Neuronal stem cell (in vitro differentiated cells): ENCODE measurements at regions not wholly inside any gene's neighbourhood (a gene's known extent, or its start where the extent isn't known, plus 50 kb on each side); places are given as distances from the start of the nearest gene placed in this dataset.

Experiments used
- DNase-seq: peaks from one replicate; pipeline ENCODE4 v3.0.0-alpha.2; 2013; ENCODE audit warnings: low spot score
- H2AFZ ChIP-seq: one replicate; pipeline ENCODE4 v1.6.1; 2013; ENCODE audit warnings: mild to moderate bottlenecking, low read length, inconsistent platforms
- H2AK5ac ChIP-seq: 2 replicates; pipeline ENCODE4 v1.6.1; 2013; ENCODE audit warnings: low read depth, mild to moderate bottlenecking, inconsistent platforms, low read length, moderate library complexity, mixed read lengths
- H2BK120ac ChIP-seq: 2 replicates; pipeline ENCODE4 v1.6.1; 2013; ENCODE audit warnings: low read depth, mild to moderate bottlenecking, inconsistent platforms, low read length, moderate library complexity, mixed read lengths
- H2BK12ac ChIP-seq: one replicate; pipeline ENCODE4 v1.6.1; 2013; ENCODE audit warnings: low read length, inconsistent platforms
- H2BK15ac ChIP-seq: 2 replicates; pipeline ENCODE4 v1.6.1; 2013; ENCODE audit warnings: mild to moderate bottlenecking, low read length, inconsistent platforms, mixed read lengths
- H2BK5ac ChIP-seq: one replicate; pipeline ENCODE4 v1.6.1; 2013; ENCODE audit warnings: inconsistent platforms, mild to moderate bottlenecking, low read length, moderate library complexity
- H3K14ac ChIP-seq: one replicate; pipeline ENCODE4 v1.6.1; 2013; ENCODE audit warnings: low read length, inconsistent platforms
- H3K18ac ChIP-seq: 2 replicates; pipeline ENCODE4 v1.6.1; 2013; ENCODE audit warnings: low read length, inconsistent platforms
- H3K23ac ChIP-seq: 2 replicates; pipeline ENCODE4 v1.6.1; 2013; ENCODE audit warnings: low read depth, mild to moderate bottlenecking, mixed read lengths, low read length, inconsistent platforms; ENCODE audit not compliant: poor library complexity
- H3K27ac ChIP-seq: replicated peaks from 3 replicates; pipeline ENCODE4 v1.5.1; 2013; ENCODE audit warnings: low read length, inconsistent platforms
- H3K27me3 ChIP-seq, 3 experiments: 2 replicates each; pipeline ENCODE4 v1.6.1; 2013; ENCODE audit warnings: low read length in 3 of 3, mild to moderate bottlenecking in 2 of 3, inconsistent platforms in 1 of 3, low read depth in 1 of 3, mixed read lengths in 1 of 3, moderate library complexity in 1 of 3; ENCODE audit not compliant: control insufficient read depth in 3 of 3, insufficient read depth in 3 of 3
- H3K36me3 ChIP-seq, 2 donors: replicated peaks in 1 of 2; 2 replicates each; pipeline ENCODE4 v1.6.1; 2013; ENCODE audit warnings: low read length in 2 of 2; ENCODE audit not compliant: control insufficient read depth in 2 of 2, insufficient read depth in 2 of 2
- H3K4ac ChIP-seq: 2 replicates; pipeline ENCODE4 v1.6.1; 2013; ENCODE audit warnings: inconsistent platforms, mild to moderate bottlenecking, low read length, moderate library complexity
- H3K4me1 ChIP-seq, 2 donors: 1 replicate in 1 of 2; 2 replicates in 1 of 2; pipeline ENCODE4 v1.6.1; 2013; ENCODE audit warnings: low read length in 2 of 2, low read depth in 1 of 2; ENCODE audit not compliant: control insufficient read depth in 2 of 2, insufficient read depth in 1 of 2
- H3K4me2 ChIP-seq: one replicate; pipeline ENCODE4 v1.6.1; 2013; ENCODE audit warnings: mild to moderate bottlenecking, low read length, inconsistent platforms; ENCODE audit not compliant: insufficient read depth, poor library complexity, severe bottlenecking
- H3K4me3 ChIP-seq, 2 donors: 2 replicates each; pipeline ENCODE4 v1.5.1; 2013; ENCODE audit warnings: low read length in 2 of 2, mild to moderate bottlenecking in 2 of 2, inconsistent platforms in 1 of 2, moderate library complexity in 1 of 2
- H3K79me1 ChIP-seq: one replicate; pipeline ENCODE4 v1.6.1; 2013; ENCODE audit warnings: low read depth, mild to moderate bottlenecking, inconsistent platforms, low read length, moderate library complexity
- H3K9ac ChIP-seq: one replicate; pipeline ENCODE4 v1.6.1; 2013; ENCODE audit warnings: mild to moderate bottlenecking, low read depth, low read length, inconsistent platforms; ENCODE audit not compliant: poor library complexity
- H3K9me3 ChIP-seq, 2 donors: replicated peaks in 1 of 2; 2 replicates each; pipeline versions ENCODE3 to v1.6.1; 2013; ENCODE audit warnings: low read length in 2 of 2, mild to moderate bottlenecking in 2 of 2, inconsistent platforms in 1 of 2, low read depth in 1 of 2, mixed read lengths in 1 of 2, moderate library complexity in 1 of 2; ENCODE audit not compliant: control insufficient read depth in 2 of 2, insufficient read depth in 1 of 2
- H4K8ac ChIP-seq: one replicate; pipeline ENCODE4 v1.6.1; 2013; ENCODE audit warnings: low read depth, mild to moderate bottlenecking, inconsistent platforms, low read length, moderate library complexity
- H4K91ac ChIP-seq: one replicate; pipeline ENCODE4 v1.6.1; 2013; ENCODE audit warnings: low read length, low read depth, mild to moderate bottlenecking, inconsistent platforms; ENCODE audit not compliant: poor library complexity
- WGBS, 2 donors: extraction: QIAGEN DNeasy Blood & Tissue Kit; methylation state at CpG; one replicate each; pipeline ENCODE4 v1.1.7; 2013; ENCODE audit warnings: missing lambda C conversion rate in 2 of 2, mixed read lengths in 1 of 2; ENCODE audit not compliant: insufficient read length in 2 of 2, insufficient replicate concordance in 1 of 2; ENCODE audit errors: extremely low coverage in 2 of 2; 5-methylcytosine and 5-hydroxymethylcytosine counted together

DNA sequence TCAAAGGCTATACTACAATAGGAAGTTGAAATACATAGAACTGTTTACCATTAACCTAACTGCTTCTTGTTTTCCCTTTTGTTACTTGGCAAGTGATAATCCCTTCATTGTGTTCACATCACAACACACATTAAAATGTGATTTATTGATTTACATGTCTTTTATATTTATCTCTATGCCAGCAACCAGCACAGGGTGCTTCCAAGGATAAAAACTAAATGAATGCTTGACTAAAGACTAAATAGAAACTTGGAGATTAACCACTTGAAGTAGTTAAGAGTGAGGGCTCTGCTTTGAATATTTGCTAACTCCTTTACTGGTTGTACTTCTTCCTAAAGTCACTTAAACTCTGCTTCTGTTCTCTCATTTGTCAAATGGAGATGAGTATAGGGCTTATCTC, 1730.6 kb downstream of the EFNA5 start:
- H4K8ac ChIP-seq: no peak overlapping the region
- no peak overlapping the region for H3K18ac ChIP-seq
- no peak overlapping the region for H2AK5ac ChIP-seq
- DNase-seq: no peak
- no peak overlapping the region for H3K9ac ChIP-seq
- no peak overlapping the region for H3K4me2 ChIP-seq
- H3K36me3 ChIP-seq: no peaks in the 10 kb centered on the region
- no peak overlapping the region for H2AFZ ChIP-seq
- no peak overlapping the region for H2BK15ac ChIP-seq
- H3K27ac ChIP-seq: no peak overlapping the region
- H3K4me3 ChIP-seq: no peak overlapping the region
- H2BK5ac ChIP-seq: no peak overlapping the region
- no peak overlapping the region for H2BK120ac ChIP-seq
- no peak overlapping the region for H3K4ac ChIP-seq
- H3K14ac ChIP-seq: no peak overlapping the region
- H3K27me3 ChIP-seq: no peaks in the 10 kb centered on the region
- no peaks in the 10 kb centered on the region for H3K9me3 ChIP-seq
- H3K79me1 ChIP-seq: no peaks in the 10 kb centered on the region
- H3K23ac ChIP-seq: no peak overlapping the region
- no peak overlapping the region for H4K91ac ChIP-seq
- H3K4me1 ChIP-seq: no peaks in the 10 kb centered on the region
- H2BK12ac ChIP-seq: no peak overlapping the region

DNA sequence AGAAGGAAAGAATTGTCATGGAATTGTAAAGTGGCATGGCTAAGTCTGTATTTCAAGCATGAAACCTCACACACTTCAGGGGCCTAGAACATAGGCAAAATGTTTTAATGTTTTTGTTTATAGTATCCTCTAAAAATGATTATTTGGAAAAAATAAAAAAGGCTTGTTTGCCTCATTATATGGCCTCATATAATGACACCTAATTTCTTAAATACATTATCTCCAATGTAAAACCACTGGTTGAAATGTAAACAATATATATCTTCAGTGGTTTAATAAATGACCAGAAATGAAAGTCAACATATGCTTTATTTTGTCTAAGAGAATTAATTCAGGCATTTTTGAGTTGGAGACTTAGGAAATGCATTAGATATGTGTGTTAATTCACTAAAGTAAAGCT, 1736.6 kb downstream of the EFNA5 start:
- Histone ChIP-seq H3K27me3 (no peaks in the 10 kb centered on the region), H2AFZ (no peak overlapping the region), H2BK12ac (no peak overlapping the region), H2BK5ac (no peak overlapping the region), H2AK5ac (no peak overlapping the region), H3K14ac (no peak overlapping the region), H4K8ac (no peak overlapping the region), H2BK15ac (no peak overlapping the region), H3K4me3 (no peak overlapping the region), H3K23ac (no peak overlapping the region), H3K4me1 (no peaks in the 10 kb centered on the region), H3K9ac (no peak overlapping the region), H3K9me3 (no peaks in the 10 kb centered on the region), H3K79me1 (no peaks in the 10 kb centered on the region), H3K36me3 (no peaks in the 10 kb centered on the region), H3K27ac (no peak overlapping the region), H2BK120ac (no peak overlapping the region), H4K91ac (no peak overlapping the region), H3K4me2 (no peak overlapping the region), H3K4ac (no peak overlapping the region), H3K18ac (no peak overlapping the region)
- DNase-seq: no peak

DNA sequence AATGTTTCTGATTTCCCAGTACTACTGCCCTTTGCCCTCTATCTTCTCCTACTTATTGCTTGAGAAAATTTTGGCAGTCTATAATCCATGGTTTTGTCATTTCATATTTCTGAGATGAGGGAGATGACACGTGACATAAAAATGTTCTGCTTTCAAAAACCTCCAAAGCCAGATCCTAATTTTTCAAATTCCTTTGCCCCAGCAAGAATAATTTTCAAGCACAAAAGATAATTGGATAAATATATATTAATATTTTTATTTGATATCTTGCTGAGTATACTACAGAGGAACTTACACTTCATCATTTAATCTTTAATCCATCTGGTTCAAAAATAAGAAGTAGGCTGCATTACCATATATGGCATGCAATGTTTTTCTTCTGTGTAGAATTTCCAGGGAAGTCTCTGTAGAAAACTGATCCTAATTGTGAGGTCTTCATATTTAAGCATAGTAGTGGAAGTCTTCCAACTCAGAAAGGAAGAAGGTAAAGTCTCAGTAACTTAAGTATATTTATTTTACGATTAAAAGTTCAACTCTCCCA, 1738.8 kb downstream of the EFNA5 start:
- no peaks in the 10 kb centered on the region for H3K9me3 ChIP-seq
- no peak overlapping the region for H3K14ac ChIP-seq
- no peak overlapping the region for H2BK12ac ChIP-seq
- no peak overlapping the region for H3K23ac ChIP-seq
- DNase-seq: no peak
- no peaks in the 10 kb centered on the region for H3K79me1 ChIP-seq
- H3K4me3 ChIP-seq: no peak overlapping the region
- WGBS, 2 donors: no CpG with 5 or more reads among the region's 2 CpGs
- H2AK5ac ChIP-seq: no peak overlapping the region
- H3K36me3 ChIP-seq: no peaks in the 10 kb centered on the region
- no peak overlapping the region for H4K91ac ChIP-seq
- H3K27ac ChIP-seq: no peak overlapping the region
- no peak overlapping the region for H3K18ac ChIP-seq
- H2BK120ac ChIP-seq: no peak overlapping the region
- H2AFZ ChIP-seq: no peak overlapping the region
- no peak overlapping the region for H3K9ac ChIP-seq
- no peak overlapping the region for H2BK15ac ChIP-seq
- no peak overlapping the region for H2BK5ac ChIP-seq
- H4K8ac ChIP-seq: no peak overlapping the region
- H3K4ac ChIP-seq: no peak overlapping the region
- H3K27me3 ChIP-seq: no peaks in the 10 kb centered on the region
- H3K4me2 ChIP-seq: no peak overlapping the region
- H3K4me1 ChIP-seq: no peaks in the 10 kb centered on the region

DNA sequence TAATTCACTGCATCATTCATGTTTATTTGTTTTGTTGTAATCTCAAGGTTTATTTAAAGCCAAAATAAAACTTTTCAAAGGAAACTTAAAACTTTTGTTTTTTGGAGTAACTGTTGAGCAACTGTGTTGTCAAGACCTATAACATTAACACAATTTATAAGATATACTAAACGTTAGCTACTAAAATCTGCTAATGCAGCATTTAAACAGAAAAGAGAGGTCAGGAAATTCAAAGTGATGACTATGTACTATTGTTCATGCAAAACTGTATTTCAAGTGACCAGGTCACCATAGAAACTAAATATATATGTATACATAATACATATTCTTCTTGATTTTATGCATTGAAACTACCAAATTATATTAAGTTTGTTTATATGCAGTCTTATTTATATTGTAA, 1740.9 kb downstream of the EFNA5 start:
- H2BK120ac ChIP-seq: no peak overlapping the region
- no peak overlapping the region for H3K4me3 ChIP-seq
- no peak overlapping the region for H3K27ac ChIP-seq
- no peak for DNase-seq
- no peak overlapping the region for H3K23ac ChIP-seq
- no peak overlapping the region for H4K8ac ChIP-seq
- H3K36me3 ChIP-seq: no peaks in the 10 kb centered on the region
- no peak overlapping the region for H2BK12ac ChIP-seq
- no peaks in the 10 kb centered on the region for H3K79me1 ChIP-seq
- no peaks in the 10 kb centered on the region for H3K4me1 ChIP-seq
- H2BK5ac ChIP-seq: no peak overlapping the region
- no peak overlapping the region for H3K9ac ChIP-seq
- WGBS, 2 donors: no CpG with 5 or more reads among the region's 1 CpG
- no peak overlapping the region for H2BK15ac ChIP-seq
- H2AFZ ChIP-seq: no peak overlapping the region
- H4K91ac ChIP-seq: no peak overlapping the region
- H3K27me3 ChIP-seq: no peaks in the 10 kb centered on the region
- no peak overlapping the region for H3K4ac ChIP-seq
- H3K4me2 ChIP-seq: no peak overlapping the region
- no peak overlapping the region for H2AK5ac ChIP-seq
- H3K9me3 ChIP-seq: no peaks in the 10 kb centered on the region
- H3K14ac ChIP-seq: no peak overlapping the region
- no peak overlapping the region for H3K18ac ChIP-seq
